ENCODE measurements at regions not wholly inside any gene's neighbourhood (a gene's known extent, or its start where the extent isn't known, plus 50 kb on each side); places are given as distances from the start of the nearest gene placed in this dataset.

DNA sequence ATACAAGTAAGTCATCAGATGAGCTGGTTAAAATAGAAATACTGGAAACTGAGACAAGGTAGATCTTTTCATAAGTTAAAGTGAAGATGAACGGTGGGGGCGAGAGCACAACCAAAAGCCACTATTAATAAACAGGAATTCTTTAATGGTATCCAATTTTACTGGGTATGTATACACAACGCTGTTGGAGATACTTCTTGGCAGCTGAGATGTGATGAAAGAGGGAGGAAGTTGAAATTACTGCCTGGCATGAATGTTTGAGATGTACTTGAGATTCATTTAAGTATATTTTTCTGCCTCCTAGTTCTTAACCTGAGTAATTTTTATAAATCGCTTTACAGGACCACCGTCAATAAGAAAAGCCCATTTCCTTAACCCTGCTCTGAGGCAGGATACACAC is 110.0 kb upstream of the ZRANB2 start:
- DNase-seq (ENCODE audit: low spot score) = no peak

DNA sequence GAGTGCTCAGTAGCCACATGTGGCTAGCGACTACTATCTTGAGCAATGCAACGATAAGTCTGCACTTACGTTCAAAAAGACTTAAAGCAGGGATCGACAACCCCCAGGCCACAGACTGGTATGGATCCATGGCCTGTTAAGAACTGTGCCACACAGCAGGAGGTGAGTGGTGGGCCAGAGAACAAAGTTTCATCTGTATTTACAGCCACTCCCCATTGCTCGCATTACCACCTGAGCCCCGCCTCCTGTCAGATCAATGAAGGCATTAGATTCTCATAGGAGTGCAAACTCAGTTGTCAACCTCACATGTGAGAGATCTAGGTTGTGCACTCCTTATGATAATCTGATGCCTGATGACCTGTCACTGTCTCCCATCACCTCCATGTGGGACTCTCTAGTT is 103.6 kb upstream of the ZRANB2 start:
- DNase-seq (ENCODE audit: low spot score) = no peak

DNA sequence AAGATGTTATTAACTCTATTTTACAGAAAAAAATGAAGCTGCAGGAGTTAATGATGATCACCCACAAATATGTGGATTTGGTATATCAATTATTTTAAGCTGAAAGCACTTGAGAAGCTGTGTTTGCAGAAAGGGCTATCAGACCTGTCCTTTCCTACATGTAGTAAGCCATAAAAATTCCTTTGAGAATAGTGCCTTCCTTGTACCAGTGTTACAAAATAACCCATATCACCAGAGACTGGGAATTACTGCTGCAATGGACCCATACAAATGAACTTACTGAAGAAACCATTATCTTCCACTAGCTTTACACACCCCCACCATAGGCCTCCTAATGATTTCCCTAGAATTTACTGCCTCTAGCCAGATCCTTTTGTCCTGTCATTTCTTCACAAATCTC is 99.2 kb upstream of the ZRANB2 start:
- no peak for DNase-seq (ENCODE audit: low spot score)

DNA sequence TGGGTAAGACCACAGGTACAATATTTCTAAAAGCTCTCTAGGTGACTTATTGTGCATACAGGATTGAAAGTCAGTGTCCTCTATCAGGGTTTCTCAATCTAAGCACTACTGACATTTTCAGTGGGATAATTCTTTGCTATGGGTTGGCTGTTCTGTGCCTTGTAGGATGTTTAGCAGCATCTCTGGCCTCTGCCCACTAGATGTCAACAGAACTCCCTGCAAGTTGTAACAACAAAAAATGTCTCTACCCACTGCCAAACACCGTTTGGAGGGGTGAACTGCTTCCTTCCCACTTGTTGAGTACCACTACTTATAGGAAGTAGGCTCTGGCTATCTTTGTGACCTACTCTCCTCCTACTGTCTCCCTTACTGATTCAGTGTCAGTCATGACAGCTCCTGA is 90.1 kb upstream of the ZRANB2 start:
- DNase-seq (ENCODE audit: low spot score) = no peak

DNA sequence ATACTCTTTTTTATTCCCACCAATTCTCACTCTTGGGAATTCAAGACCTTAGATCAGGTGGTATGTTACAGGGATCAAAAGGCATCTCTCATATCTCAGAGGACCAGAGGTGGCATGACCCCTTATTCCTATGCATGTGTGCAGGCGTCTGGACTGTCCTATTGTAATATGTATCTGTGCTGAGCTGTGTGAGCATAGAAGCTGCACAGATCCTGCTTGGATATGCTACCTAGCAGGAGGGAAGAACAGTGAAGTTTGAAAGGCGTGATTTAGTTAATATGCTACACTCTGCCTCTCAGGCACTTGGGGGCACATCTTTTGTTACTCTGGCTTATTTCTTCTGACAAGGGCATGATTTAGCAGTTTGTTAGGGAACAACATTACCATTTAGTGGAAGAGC is 86.7 kb upstream of the ZRANB2 start:
- DNase-seq (ENCODE audit: low spot score) = no peak

DNA sequence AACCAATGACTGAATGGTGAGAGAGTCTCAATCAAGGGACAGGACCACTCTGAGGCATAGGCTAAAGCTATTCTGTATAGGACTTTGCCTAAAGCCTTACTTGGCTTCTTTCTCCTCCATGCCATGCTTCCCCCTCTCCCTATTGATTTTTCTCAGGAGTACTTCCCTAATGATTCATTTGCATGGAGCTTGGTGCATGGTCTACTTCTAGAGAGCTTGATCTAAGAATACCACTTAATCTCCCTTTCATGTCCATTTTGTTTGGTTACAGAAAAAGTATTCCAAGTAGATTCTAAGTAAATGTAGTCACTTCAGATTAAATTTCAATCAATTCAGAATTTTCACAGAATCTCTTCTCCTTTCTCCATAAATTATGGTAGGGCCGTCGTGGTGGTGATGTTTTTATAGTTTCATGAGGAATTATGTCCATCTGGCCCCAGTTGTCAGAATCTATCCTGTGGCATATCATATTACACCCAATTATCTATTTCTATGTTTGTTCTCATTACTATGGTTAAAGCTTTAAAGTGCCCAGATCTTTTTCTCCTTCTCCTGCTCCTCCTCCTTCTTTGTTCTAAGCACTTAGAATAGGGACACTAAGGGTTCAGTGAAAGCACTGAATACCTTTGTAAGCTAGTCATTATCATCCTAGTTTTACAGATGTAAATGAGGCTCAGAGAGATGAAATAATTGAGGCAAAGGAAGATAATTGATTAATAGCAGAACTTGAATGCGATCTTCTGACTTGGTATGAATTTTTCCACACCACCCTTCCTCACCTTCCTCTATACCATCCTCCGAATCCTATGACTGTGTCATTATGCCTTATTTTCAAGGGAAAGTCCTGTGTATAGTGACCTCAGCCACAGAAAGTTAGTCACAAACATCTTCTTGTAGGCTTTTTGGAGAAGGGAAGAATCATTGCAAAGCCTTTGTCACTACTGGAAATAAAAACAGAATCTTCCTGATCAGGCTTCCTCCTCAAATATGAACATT is 85.6 kb upstream of the ZRANB2 start:
- DNase-seq (ENCODE audit: low spot score) = no peak

DNA sequence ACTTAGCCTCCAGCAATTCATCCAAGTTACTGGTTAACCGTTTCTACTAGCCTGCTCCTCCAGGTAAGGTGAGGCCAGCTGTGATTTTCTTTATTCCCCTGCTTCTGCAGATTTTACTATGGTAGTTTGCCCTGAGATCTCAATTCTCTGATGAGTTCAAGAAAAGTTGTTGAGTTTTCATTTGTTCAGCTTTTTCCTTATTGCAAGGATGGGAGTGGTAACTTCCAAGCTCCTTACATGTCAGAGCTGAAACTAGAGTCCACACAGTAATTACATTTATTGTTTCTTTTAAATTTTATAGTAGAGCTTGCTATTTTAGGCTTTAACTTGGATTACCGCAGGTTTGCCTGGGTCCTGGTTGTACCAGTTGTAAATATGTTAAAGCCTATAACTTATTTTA is 76.9 kb upstream of the ZRANB2 start:
- no peak for DNase-seq (ENCODE audit: low spot score)

DNA sequence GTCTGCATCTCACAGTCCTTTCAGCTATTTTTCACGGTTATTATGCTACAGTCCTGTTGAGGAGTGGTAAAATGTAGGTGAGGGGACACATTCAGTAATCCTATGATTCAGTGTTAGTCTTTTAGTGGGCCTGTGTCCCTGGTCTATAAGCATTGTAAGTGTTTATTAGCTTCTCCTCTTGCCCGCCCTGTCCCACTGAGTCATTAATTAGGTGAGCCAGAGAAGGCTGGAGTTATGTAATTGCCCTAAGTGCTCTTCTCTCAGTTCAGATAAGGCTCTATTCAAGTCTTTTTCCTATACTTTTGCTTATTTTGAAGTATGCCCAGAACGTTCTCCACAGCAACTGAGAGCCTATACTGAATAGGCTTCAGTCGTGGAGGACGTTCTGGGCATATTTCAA is 76.3 kb upstream of the ZRANB2 start:
- no peak for DNase-seq (ENCODE audit: low spot score)

DNA sequence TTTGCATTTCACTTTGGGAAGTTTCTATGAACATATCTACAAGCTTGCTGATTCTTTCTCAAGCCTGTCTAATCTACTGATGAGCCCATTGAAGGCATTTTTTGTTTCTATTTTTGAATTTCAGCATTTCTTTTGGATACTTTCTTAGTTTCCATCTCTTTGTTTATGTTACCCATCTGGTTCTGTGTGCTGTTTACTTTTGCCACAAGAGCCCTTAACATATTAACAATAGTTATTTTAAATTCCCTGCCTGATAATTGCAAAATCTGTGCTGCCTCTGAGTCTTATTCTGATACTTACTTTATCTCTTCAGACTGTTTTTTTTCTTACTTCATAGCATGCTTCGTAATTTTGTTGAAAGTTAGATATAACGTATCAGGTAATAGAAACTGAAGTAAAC is 75.8 kb upstream of the ZRANB2 start:
- no peak for DNase-seq (ENCODE audit: low spot score)

DNA sequence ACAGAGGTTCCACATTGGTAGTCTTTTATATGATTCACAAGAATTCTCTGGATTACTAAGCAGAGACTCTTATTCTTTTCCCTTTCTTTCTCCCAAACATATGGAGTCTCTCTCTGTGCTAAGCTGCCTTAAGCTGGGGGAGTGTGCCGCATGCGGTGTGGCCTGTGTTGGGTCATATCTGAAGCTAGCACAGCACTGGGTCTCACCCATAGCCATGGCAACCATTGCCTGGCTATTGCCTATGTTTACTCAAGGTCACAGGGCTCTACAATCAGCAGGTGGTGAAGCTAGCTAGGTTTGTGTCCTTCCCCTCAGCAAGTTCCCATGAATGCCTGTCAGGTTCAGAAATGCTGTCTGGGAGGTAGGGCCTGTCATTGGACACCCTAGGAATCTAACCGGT is 73.6 kb upstream of the ZRANB2 start:
- no peak for DNase-seq (ENCODE audit: low spot score)

DNA sequence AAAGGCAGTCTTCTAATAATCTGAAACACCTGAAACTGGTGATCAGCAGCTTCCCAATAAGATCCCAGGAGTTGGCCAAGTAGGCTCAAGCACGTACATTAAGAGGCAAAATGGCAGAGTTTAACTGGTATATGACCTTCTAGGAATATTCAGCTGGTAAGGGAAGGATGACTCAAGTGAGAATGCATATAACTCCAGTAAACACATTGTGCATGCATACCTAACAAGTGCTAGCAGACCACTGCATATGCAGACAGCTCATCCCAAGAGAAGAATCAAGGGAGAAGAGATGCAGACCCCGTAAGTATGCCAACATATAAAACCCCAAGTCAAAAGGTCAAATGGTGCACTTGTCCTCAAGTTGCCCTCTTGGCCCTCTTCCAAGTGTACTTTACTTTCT is 73.0 kb upstream of the ZRANB2 start:
- DNase-seq (ENCODE audit: low spot score) = no peak

DNA sequence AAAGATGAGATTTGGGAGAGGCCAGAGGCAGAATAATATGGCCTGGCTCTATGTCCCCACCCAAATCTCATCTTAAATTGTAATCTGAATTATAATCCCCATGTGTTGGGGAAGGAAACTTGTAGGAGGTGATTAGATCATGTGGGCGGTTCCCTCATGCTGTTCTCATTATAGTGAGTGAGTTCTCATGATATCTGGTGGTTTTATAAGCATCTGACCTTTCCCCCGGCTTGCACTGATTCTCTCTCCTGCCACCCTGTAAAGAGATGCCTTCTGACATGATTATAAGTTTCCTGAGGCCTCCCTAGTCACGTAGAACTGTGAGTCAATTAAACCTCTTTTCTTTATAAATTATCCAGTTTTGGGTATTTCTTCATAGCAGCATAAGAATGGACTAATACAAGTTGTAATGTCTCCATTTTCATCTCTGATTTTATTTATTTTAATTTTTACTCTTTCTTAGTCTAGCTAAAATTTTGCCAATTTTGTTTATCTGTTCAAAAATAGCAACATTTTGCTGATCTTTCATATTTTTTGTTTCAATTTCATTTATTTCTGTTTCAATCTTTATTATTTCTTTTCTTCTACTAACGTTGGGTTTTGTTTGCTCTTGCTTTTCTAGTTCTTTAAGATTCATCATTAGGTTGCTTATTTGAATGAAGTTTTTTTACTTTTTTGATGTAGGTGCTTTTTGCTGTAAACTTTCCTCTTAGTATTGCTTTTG is 67.0 kb upstream of the ZRANB2 start:
- DNase-seq (ENCODE audit: low spot score) = no peak

DNA sequence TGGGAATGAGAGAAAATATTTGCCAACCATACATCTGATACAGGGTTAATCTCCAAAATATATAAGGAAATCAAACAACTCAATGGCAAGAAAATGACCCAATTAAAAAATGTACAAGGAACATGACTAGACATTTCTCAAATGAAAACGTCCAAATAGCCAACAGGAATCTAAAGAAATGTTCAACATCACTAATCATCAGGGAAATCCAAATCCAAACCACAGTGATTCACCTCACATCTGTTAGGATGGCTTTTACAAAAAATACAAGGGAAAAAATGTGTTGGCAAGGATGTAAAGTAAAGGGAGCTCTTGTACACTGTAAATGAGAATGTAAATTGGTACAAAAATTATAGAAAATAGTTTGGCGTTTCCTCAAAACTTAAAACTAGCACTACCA is 54.7 kb upstream of the ZRANB2 start:
- no peak for DNase-seq (ENCODE audit: low spot score)

All from H4 (cell line).